HG03378 (cell line): ENCODE measurements at regions not wholly inside any gene's neighbourhood (a gene's known extent, or its start where the extent isn't known, plus 50 kb on each side); places are given as distances from the start of the nearest gene placed in this dataset.
A peak's percentile ranks its signal among the peaks of the same experiment; 100 is the strongest.
"Not testable (repeated sequence)": the region's sequence is repeated elsewhere in the genome, so short reads cannot be mapped to it uniquely, and the experiment has no call there.

Experiments used
- ATAC-seq: cut with Tn5 transposase; IDR thresholded peaks from one replicate; pipeline ENCODE4 v1.9.1; 2021; ENCODE audit warnings: mild to moderate bottlenecking, moderate library complexity; ENCODE audit not compliant: unreplicated experiment

- not testable (repeated sequence) for ATAC-seq
Measured at GRCh38 chr6:57984575-57984974, 667.1 kb downstream of the PRIM2 start.

GRCh38 chr6:57985734-57986133 lies 668.3 kb downstream of the PRIM2 start:
- not testable (repeated sequence) for ATAC-seq

GRCh38 chr6:57986584-57986983 lies 669.2 kb downstream of the PRIM2 start:
- ATAC-seq: peak; percentile 100

GRCh38 chr6:57989520-57990080 lies 672.2 kb downstream of the PRIM2 start:
- not testable (repeated sequence) for ATAC-seq

GRCh38 chr6:57998858-57999619 lies 681.6 kb downstream of the PRIM2 start:
- ATAC-seq: not testable (repeated sequence)

GRCh38 chr6:58000233-58000632 lies 682.8 kb downstream of the PRIM2 start:
- ATAC-seq: not testable (repeated sequence)

- not testable (repeated sequence) for ATAC-seq
Measured at GRCh38 chr6:58003417-58004167, 686.2 kb downstream of the PRIM2 start.

GRCh38 chr6:58007334-58008000 lies 690.0 kb downstream of the PRIM2 start:
- not testable (repeated sequence) for ATAC-seq

GRCh38 chr6:58008001-58008335 lies 690.5 kb downstream of the PRIM2 start:
- not testable (repeated sequence) for ATAC-seq

- ATAC-seq: not testable (repeated sequence)
Measured at GRCh38 chr6:58011954-58012600, 694.6 kb downstream of the PRIM2 start.

GRCh38 chr6:58016614-58017013 lies 699.2 kb downstream of the PRIM2 start:
- ATAC-seq: not testable (repeated sequence)

GRCh38 chr6:58028188-58028587 lies 710.8 kb downstream of the PRIM2 start:
- ATAC-seq: not testable (repeated sequence)

- not testable (repeated sequence) for ATAC-seq
Measured at GRCh38 chr6:58038213-58038612, 720.8 kb downstream of the PRIM2 start.

GRCh38 chr6:58046584-58046983 lies 729.2 kb downstream of the PRIM2 start:
- ATAC-seq: not testable (repeated sequence)

GRCh38 chr6:58047389-58047788 lies 730.0 kb downstream of the PRIM2 start:
- ATAC-seq: not testable (repeated sequence)

- ATAC-seq: not testable (repeated sequence)
Measured at GRCh38 chr6:58047865-58048264, 730.4 kb downstream of the PRIM2 start.

GRCh38 chr6:58055465-58056176 lies 738.2 kb downstream of the PRIM2 start:
- not testable (repeated sequence) for ATAC-seq

- not testable (repeated sequence) for ATAC-seq
Measured at GRCh38 chr6:58059701-58060100, 742.3 kb downstream of the PRIM2 start.

GRCh38 chr6:58063542-58063941 lies 746.1 kb downstream of the PRIM2 start:
- not testable (repeated sequence) for ATAC-seq
